Keratinocyte (primary cell): ENCODE measurements at regions not wholly inside any gene's neighbourhood (a gene's known extent, or its start where the extent isn't known, plus 50 kb on each side); places are given as distances from the start of the nearest gene placed in this dataset.

ENCODE experiments used
- DNase-seq: peaks from one replicate; pipeline ENCODE4 v3.0.0-alpha.2; 2011; ENCODE audit warnings: low read depth, missing footprints, low spot score
- FAIRE-seq: peaks from 2 replicates; lab custom pipeline; 2011; peaks lifted over from hg19 to GRCh38; lab: Jason Lieb, UNC
- H2AFZ ChIP-seq: 2 replicates; pipeline ENCODE4 v1.6.0; 2012; ENCODE audit warnings: low read length, control low read depth, inconsistent platforms; ENCODE audit not compliant: control insufficient read depth
- H3K27ac ChIP-seq: 2 replicates; pipeline ENCODE4 v1.5.1; 2011; ENCODE audit warnings: low read length; ENCODE audit not compliant: control insufficient read depth, insufficient read depth
- H3K27me3 ChIP-seq: 3 replicates; pipeline ENCODE4 v1.6.0; 2011; ENCODE audit warnings: low read length; ENCODE audit not compliant: control insufficient read depth, insufficient read depth; ENCODE audit errors: extremely low read depth
- H3K36me3 ChIP-seq, 2 experiments: 2 replicates in 1 of 2; 3 replicates in 1 of 2; pipeline ENCODE4 v1.5.1; 2011; ENCODE audit warnings: low read length in 2 of 2, mild to moderate bottlenecking in 1 of 2; ENCODE audit not compliant: control insufficient read depth in 2 of 2, insufficient read depth in 2 of 2; ENCODE audit errors: extremely low read depth in 1 of 2
- H3K4me1 ChIP-seq: 3 replicates; pipeline ENCODE4 v1.5.1; 2011; ENCODE audit warnings: low read length; ENCODE audit not compliant: control insufficient read depth, insufficient read depth; ENCODE audit errors: extremely low read depth
- H3K4me2 ChIP-seq: 3 replicates; pipeline ENCODE4 v1.6.0; 2011; ENCODE audit warnings: low read depth, low read length; ENCODE audit not compliant: control insufficient read depth, insufficient read depth; ENCODE audit errors: extremely low read depth
- H3K4me3 ChIP-seq, 3 experiments: fragments of 200-600 bp in 1 of 3; sonication (generic) in 1 of 3; 2 replicates in 2 of 3; 3 replicates in 1 of 3; pipeline ENCODE4 v1.5.1; 2011 to 2016; ENCODE audit warnings: low read length in 3 of 3, mild to moderate bottlenecking in 3 of 3, control low read depth in 2 of 3, inconsistent platforms in 1 of 3, low read depth in 1 of 3, mixed read lengths in 1 of 3, mixed run types in 1 of 3, moderate library complexity in 1 of 3; ENCODE audit not compliant: control insufficient read depth in 2 of 3, insufficient read depth in 2 of 3; ENCODE audit errors: extremely low read depth in 1 of 3
- H3K79me2 ChIP-seq: 2 replicates; pipeline ENCODE4 v1.6.0; 2012; ENCODE audit warnings: low read length; ENCODE audit not compliant: control insufficient read depth, insufficient read depth
- H3K9ac ChIP-seq: 3 replicates; pipeline ENCODE4 v1.6.0; 2011; ENCODE audit warnings: low read length; ENCODE audit not compliant: control insufficient read depth, insufficient read depth; ENCODE audit errors: extremely low read depth
- H3K9me1 ChIP-seq: 3 replicates; pipeline ENCODE4 v1.6.0; 2011; ENCODE audit warnings: low read length; ENCODE audit not compliant: control insufficient read depth, insufficient read depth; ENCODE audit errors: extremely low read depth
- H3K9me3 ChIP-seq: 2 replicates; pipeline ENCODE4 v1.5.1; 2012; ENCODE audit warnings: low read depth, low read length; ENCODE audit not compliant: control insufficient read depth
- H4K20me1 ChIP-seq: 3 replicates; pipeline ENCODE4 v1.6.0; 2011; ENCODE audit warnings: low read length; ENCODE audit not compliant: control insufficient read depth, insufficient read depth; ENCODE audit errors: extremely low read depth
- CTCF ChIP-seq, 3 experiments: IDR thresholded peaks in 1 of 3; conservative IDR thresholded peaks in 1 of 3; optimal IDR thresholded peaks in 1 of 3; 2 replicates in 2 of 3; 3 replicates in 1 of 3; pipeline versions ENCODE3 to v1.5.1; 2011; ENCODE audit warnings: low read length in 3 of 3, mild to moderate bottlenecking in 3 of 3, moderate library complexity in 2 of 3, control low read depth in 1 of 3, inconsistent platforms in 1 of 3; ENCODE audit not compliant: insufficient read depth in 2 of 3; ENCODE audit errors: extremely low read depth in 1 of 3
- EZH2 ChIP-seq: IDR thresholded peaks from one replicate; pipeline ENCODE4 v1.6.1; 2012; ENCODE audit warnings: inconsistent platforms, mild to moderate bottlenecking, low read length, moderate library complexity
- dilution Hi-C: fragments of 300-500 bp; cut with MboI; formaldehyde crosslinking; loops from one replicate; pipeline ENCODE4 v1.7.0; 2020; ENCODE audit warnings: low sequenced_read_pairs; ENCODE audit not compliant: extremely low pct_ligation_motif_present

- TF ChIP-seq CTCF (optimal IDR thresholded peaks at IDR 0.05 in 1 of 3, IDR thresholded peaks at IDR 0.05 in 1 of 3, conservative IDR thresholded peaks at IDR 0.05 in 1 of 3; ENCODE audit: extremely low read depth in 1 of 3, insufficient read depth in 2 of 3, low read length in 3 of 3), result no peak
- TF ChIP-seq EZH2, result no peak
- Histone ChIP-seq H3K9ac (no peak overlapping the region), H2AFZ (no peak overlapping the region), H3K4me3 (no peak overlapping the region), H3K27ac (no peak overlapping the region), H3K4me1 (no peaks in the 10 kb centered on the region), H4K20me1 (no peaks in the 10 kb centered on the region), H3K9me1 (no peaks in the 10 kb centered on the region), H3K79me2 (no peaks in the 10 kb centered on the region), H3K36me3 (no peaks in the 10 kb centered on the region), H3K9me3 (no peaks in the 10 kb centered on the region), H3K4me2 (no peak overlapping the region), H3K27me3 (no peaks in the 10 kb centered on the region)
- DNase-seq (no peak), FAIRE-seq (no peak)
- dilution Hi-C loops, result no loop called here
Observed at GRCh38 chr1:244140420-244140819, 89.3 kb downstream of the ZBTB18 start.

- Histone ChIP-seq H3K27me3 (no peaks in the 10 kb centered on the region), H3K9me3 (no peaks in the 10 kb centered on the region), H4K20me1 (no peaks in the 10 kb centered on the region), H3K36me3 (no peaks in the 10 kb centered on the region), H3K4me1 (no peaks in the 10 kb centered on the region), H3K9me1 (no peaks in the 10 kb centered on the region), H3K79me2 (no peaks in the 10 kb centered on the region), H3K4me2 (no peak overlapping the region), H2AFZ (no peak overlapping the region), H3K27ac (no peak overlapping the region), H3K4me3 (no peak overlapping the region), H3K9ac (no peak overlapping the region)
- TF ChIP-seq EZH2 (no peak), CTCF (optimal IDR thresholded peaks at IDR 0.05 in 1 of 3, IDR thresholded peaks at IDR 0.05 in 1 of 3, conservative IDR thresholded peaks at IDR 0.05 in 1 of 3; ENCODE audit: extremely low read depth in 1 of 3, insufficient read depth in 2 of 3, low read length in 3 of 3) (no peak)
- dilution Hi-C loops, result no loop called here
- no peak for FAIRE-seq
- DNase-seq, result no peak
Observed at GRCh38 chr1:244144053-244144452, 93.0 kb downstream of the ZBTB18 start.
